NCI-H345 (cell line): ENCODE measurements at regions not wholly inside any gene's neighbourhood (a gene's known extent, or its start where the extent isn't known, plus 50 kb on each side); places are given as distances from the start of the nearest gene placed in this dataset.
A peak's percentile ranks its signal among the peaks of the same experiment; 100 is the strongest.
"Not testable (repeated sequence)": the region's sequence is repeated elsewhere in the genome, so short reads cannot be mapped to it uniquely, and the experiment has no call there.

Experiments
- DNase-seq: peaks from one replicate; lab custom pipeline; 2025; lab: John Stamatoyannopoulos, UW

DNA sequence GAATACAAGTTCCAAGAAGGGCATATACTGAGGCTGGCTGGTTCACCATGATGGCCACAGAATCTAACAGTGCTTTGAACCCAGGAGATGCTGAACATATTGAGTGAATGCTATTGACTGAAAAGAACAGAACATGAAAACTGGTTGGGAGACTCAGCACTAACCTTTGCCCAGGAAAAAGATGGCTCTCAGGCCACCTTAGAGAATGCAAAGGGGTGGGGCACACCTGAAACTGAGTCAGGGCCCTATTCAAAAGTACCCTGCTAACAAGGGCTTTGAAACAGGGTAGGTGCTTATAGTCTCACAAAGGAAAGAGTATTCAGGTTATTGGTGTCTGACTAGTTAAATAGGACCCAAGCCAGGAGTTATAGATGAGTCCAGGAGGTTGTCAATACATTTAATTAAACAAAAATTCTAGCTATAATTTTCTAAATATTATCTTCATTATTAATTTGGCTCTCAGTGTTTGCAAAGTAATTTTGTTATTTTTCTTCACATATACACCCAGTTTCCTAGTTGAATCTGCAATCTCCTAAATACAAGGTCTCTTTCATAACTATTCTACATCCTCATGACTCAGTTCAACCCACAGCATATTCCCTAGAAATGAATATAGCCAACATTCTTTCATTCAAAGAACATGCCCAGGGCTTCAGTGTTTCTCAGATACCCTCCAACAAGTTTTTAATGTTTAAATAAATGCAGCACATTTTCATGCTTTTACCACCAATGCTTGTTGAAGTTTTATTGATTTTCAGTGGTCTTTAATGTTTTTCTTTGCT, 144.2 kb upstream of the RAPGEF2 start:
- DNase-seq: no peak

DNA sequence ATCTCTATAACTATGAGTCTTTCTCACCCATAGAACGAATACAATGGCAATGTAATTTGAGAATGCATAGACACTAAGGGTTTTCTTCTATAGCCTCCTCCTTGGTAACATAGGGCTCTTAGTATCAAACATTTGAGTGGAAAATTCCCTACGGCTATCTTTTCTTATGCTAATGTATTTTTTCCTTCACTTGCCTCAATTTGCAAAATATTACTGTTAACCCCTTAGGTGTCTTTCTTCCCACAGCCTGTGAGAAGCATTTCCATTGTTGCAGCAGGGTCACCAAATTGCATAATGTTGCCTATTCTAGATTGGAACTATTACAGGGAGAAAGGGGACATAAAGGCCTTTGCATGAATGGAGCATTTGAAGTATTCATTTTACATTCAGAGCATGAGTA, 140.5 kb upstream of the RAPGEF2 start:
- DNase-seq: peak; percentile 4

DNA sequence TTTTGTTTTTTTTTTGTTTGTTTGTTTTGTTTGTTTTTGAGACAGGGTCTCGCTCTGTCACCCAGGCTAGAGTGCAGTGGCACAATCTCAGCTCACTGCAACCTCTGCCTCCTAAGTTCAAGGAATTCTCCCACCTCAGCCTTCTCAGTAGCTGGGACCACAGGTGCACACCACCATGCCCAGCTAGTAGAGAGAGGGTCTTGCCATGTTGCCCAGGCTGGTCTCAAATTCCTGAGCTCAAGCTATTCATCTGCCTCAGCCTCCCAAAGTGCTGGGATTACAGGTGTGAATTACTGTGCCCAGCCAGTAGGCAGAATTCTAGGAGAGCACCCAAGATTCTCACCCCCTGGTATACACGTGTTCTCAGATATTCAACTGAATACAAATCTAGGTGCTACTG, 139.6 kb upstream of the RAPGEF2 start:
- DNase-seq: not testable (repeated sequence)

GRCh38 chr4:158964114-158964727, 138.7 kb upstream of the RAPGEF2 start:
- DNase-seq: no peak

GRCh38 chr4:158964728-158965124, 138.2 kb upstream of the RAPGEF2 start:
- DNase-seq: no peak

DNA sequence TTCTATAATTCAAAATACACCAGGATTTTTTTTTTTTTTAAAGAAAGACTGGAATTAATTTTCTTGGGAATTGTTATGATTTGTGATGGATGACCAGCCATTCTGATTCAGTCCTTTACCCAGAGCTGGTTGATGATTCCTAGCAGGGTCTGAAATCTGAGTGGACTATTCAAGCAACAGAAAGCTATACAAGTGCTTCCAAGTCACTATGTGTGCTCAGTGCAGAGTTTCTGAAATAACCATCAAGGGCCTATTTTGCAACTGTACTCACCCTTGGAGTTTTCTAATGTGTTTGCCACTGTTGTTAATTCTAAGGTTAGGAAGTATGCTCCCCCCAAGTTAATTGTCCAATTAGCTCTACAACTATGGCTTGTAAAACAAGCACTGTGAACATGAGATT, 137.7 kb upstream of the RAPGEF2 start:
- DNase-seq: no peak

GRCh38 chr4:158966091-158966490, 136.8 kb upstream of the RAPGEF2 start:
- DNase-seq: no peak

DNA sequence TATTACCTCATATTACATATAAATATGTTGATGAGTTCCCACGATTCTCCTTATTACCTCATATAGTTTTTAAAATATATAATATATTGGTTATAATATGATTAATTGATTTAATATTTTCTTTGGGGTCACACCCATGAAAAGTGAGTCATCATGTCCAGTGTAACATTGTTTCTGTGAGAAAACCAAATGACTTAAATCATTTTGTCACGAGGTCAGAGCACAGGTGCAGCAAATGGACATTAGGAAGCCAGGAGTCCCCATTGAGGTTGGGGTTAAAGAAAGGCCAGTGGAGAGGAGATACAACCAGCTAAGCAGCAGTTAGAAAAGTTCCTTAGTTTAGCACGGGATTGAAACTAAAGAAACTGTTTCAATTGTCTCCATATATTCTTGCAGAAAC, 133.9 kb upstream of the RAPGEF2 start:
- DNase-seq: no peak

DNA sequence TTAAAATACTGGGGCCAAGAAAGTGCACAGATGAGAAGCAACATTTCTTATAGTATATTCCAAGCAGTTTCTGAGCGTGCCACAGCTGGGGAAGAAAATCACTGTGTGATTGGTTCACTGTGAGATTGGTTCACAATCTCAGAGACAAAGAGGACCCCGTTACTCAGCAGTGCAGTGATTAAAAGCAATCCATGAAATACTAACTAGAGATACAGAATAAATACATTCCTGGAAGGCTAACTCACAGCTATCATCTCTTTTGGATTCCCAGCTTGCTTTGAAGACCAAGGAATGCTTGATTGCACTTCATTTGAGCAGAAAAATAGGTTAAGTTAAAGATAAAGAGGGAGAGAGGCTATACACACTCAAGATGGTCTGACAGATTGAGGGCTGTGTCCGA, 132.1 kb upstream of the RAPGEF2 start:
- DNase-seq: no peak

DNA sequence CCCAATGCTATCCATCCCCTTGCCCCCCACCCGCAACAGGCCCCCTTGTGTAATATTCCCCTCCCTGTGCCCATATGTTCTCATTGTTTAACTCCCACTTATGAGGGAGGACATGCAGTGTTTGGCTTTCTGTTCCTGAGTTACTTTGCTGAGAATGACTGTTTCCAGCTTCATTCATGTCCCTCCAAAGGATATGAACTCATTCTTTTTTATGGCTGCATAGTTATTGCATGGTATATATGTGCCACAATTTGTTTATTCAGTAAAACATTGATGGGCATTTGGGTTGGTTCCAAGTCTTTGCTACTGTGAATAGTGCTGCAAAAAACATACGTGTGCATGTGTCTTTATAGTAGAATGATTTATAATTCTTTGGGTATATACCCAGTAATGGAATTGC, 128.4 kb upstream of the RAPGEF2 start:
- DNase-seq: not testable (repeated sequence)

DNA sequence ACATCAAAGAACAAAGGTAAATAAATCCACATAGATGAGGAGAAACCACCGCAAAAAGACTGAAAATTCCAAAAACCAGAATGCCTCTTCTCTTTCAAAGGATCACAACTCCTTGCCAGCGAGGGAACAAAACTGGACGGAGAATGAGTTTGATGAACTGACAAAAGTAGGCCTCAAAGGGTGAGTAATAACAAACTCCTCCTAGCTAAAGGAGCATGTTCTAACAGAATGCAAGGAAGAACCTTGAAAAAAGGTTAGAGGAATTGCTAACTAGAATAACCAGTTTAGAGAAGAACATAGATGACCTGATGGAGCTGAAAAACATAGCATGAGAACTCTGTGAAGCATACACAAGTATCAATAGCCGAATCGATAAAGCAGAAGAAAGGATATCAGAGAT, 122.2 kb upstream of the RAPGEF2 start:
- not testable (repeated sequence) for DNase-seq

DNA sequence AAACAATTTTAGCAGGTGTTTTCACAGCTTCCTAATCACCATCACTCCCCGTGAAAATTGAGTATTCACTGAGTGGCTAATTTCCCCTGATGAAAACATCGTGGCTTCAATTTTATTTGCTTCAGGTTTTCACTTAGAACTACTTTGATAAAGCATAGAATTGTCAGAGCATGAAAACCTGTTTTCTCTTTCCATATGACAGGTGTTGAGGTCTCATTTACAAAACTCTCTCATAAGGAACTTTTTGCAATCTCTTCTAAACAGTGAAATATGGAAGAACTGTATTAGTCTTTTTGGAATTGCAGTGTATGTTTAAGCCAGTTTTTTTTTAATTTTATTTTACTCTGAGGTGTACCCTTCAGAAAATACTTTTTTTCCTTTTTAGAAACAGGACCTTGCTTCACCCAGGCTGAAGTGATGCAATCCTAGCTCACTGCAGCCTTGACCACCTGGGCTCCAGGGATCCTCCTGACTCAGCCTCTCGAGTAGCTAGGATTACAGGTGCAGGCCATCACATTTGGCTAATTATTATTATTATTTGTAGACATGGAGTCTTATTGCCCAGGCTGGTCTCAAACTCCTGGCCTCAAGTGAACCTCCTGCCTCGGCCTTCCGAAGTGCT, 111.2 kb upstream of the RAPGEF2 start:
- no peak for DNase-seq

- DNase-seq: no peak
Observed at GRCh38 chr4:158993891-158994290, 109.0 kb upstream of the RAPGEF2 start.

DNA sequence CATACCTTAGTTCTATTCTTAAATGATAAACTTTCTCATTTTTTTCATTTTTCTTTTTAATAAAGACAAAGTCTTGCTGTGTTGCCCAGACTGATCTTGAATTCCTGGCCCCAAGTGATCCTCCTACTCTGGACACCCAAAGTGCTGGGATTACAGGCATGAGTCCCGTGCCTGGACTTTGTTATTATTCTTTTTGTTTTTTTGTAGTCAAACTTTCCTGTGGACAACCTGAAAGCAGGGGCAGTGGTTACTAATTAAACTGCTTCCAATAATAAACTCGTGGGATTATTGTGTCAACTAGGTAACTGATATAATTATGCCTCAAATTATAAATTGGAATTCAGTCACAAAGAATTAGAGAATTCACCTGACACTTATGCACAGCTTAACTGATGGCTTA, 107.8 kb upstream of the RAPGEF2 start:
- DNase-seq: no peak

GRCh38 chr4:158995965-158996364, 106.9 kb upstream of the RAPGEF2 start:
- DNase-seq: no peak

DNA sequence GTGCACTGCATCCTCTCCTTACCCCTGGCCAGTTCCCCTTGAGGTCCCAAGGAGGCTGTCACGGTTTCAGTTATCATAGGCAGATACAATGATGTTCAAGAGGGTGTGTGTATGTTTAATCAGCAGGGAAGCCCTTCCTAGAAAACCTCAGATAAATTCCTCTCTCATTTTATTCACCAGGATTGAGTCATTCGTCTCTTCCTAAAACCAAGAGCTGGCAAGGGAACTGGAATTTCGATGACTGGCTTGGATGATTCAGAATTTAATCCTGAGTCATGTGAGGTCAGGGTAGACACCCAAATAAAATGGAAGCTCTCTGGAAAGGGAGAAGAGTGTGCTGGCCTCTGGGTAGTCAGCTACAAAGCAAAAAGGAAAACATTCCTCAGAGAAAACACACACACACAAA, 106.2 kb upstream of the RAPGEF2 start:
- DNase-seq: peak; percentile 49

- DNase-seq: no peak
Observed at GRCh38 chr4:158997660-158998349, 105.1 kb upstream of the RAPGEF2 start.

- DNase-seq: no peak
Observed at GRCh38 chr4:158998624-158999023, 104.3 kb upstream of the RAPGEF2 start.

GRCh38 chr4:158999166-158999682, 103.7 kb upstream of the RAPGEF2 start:
- no peak for DNase-seq

DNA sequence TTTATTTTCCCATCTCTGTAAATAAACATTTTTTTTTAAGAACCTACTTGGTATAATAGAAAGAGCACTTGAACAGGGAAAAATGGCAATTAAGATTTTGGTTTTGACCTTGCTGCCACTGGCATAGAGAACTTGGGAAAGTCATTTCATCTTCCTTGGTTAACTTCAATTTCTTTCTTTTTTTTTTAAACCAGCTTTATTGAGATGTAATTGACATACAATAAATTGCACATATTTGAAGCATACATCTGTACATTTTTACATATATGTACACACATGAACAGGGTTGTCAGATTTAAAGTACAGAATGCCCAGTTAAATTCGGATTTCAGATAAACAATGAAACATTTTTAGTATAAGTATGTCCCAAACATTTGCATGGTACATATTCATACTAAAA, 103.0 kb upstream of the RAPGEF2 start:
- no peak for DNase-seq

DNA sequence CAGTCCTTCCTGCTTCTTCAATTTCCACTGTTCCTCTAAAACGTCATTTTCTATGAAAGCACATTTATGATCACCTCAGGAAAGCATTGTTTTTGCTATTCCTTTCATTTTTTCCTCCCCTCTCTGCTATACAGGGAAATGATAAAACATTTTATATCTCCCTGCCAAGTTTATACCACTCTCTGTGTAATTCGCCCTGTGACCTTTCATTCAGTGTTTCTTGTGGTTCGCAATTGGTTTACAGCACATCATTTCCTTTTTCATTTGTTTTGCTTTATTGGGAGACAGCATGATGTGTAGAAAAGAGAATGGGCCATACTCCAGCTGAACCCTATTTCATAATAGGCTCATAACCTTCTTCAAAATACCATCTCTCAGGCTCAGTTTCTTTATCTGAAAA, 99.9 kb upstream of the RAPGEF2 start:
- DNase-seq: no peak

- DNase-seq: peak; percentile 24
Observed at GRCh38 chr4:159003420-159004253, 99.2 kb upstream of the RAPGEF2 start.
